ELR (cell line): ENCODE measurements at regions not wholly inside any gene's neighbourhood (a gene's known extent, or its start where the extent isn't known, plus 50 kb on each side); places are given as distances from the start of the nearest gene placed in this dataset.

Source experiments
- DNase-seq: peaks from one replicate; pipeline ENCODE4 v3.0.0-alpha.2; 2015; ENCODE audit warnings: low read depth

DNA sequence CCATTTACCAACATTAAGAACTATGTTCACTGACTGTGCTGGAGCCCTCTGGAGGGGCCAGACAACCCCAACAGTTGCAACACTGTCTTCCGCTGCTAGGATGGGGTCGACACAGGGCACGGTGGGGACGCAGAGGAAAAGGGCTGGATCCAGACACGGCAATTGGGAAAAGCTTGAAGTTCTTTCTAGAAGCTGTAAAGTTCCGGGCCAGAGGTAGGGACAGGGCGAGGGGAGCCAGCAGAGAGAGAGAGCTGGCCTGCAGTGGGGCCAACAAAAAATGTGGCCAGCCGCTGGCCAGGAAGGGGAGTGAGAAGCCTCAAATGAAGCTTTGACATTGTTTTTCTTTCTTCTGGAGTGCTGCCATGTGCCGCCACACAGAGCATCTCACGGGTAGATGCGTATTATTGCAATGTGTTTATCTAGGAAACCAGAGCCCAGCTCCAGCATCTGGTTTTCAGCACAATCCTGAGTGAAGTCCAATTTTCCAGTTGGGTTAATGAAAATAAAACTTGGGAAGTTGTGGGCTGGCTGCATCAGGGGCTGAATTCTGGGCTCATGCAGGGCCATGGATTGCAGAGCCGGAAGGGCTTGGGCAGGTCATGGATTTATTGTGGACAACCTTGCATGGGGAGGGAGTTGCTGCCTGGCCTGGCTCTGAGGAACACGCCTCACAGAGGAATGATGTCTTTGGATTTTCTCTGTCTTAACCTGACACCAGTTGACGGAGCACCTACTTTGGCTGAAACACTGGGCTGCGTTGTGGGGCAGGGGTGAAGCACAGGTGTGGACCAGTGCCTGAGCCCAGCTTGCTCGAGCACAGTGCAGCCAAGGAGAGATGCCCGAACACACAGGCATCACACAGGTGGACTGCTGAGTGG lies 67.6 kb upstream of the AMPD3 start:
- DNase-seq: no peak

DNA sequence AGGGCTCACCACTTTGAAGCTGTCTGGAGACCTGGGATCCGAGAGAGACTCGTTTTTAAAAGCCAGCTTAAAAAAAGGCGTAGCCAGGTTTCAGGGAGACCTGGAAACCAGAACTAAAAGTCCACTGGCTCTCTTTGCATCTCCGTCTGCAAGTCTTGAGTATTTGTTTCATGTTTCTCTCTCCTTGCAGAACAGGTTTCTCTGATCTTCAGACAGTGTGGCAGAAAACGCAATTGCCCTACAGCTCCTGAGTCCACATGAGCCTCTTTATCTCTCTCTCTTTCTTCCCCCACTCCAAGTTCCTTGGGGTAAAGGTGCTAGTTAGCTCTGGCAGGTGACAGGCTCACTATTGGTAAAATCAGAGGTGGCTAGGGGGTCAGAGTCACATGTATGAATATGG lies 67.0 kb upstream of the AMPD3 start:
- DNase-seq: no peak

- no peak for DNase-seq
Measured at GRCh38 chr11:10388574-10388973, 66.5 kb upstream of the AMPD3 start.

DNA sequence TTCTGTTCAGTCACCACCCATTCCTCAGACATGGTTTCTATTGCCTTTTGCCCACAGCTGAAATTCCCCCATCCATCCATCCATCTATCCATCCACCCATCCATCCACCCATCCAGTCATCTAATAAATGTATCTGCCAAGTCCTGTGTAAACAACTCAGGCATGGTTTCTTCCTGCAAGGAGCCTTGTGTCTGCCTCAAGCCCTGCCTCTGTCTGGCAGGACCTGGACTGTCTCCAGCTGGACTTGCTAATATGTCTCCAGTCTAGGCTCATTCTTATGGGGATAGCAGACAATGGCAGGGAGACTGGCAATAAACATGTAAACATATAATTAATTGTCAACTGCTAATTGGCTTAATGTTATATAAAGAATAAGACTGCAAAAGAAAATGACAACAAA lies 64.7 kb upstream of the AMPD3 start:
- no peak for DNase-seq

DNA sequence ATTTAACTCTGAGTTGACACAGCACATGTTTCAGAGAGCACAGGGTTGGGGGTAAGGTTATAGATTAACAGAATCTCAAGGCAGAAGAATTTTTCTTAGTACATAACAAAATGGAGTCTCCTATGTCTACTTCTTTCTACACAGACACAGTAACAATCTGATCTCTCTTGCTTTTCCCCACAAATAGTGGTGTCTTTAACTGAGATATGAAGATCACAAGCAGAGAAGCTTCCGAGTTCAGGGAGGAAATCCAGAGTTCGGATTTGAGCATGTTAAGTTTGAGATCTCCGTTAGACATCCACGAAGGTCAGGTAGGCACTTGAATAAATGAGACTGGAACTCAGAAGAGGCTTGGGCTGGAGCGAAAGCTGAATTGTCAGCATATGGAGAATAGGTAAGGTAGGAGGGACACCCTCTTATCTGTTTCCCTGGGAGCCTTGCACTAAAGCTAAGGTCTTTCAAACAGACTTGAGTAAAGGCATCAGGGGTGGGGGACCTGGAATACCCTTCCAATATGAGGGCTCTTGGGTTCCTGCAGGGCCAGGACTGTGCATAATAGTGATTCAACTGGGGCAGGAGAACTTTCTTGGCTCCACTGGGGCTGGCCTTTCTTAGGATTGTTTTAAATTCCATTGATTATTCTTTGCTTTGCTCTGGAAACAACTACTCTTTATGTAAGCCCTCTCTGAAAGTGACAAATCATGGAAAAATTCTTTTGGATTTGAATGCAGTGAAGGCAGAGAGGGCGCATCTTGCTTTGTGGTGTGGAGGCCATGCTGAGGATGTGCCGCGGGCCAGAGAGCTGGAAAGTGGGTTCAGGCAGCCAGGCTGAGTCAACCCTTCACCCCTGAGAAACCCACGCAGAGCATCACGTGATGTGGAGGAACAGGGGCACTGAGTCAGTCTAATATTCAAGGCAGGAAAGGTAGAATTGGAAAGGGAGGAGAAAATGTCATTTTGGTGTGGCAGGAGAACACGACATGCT lies 62.7 kb upstream of the AMPD3 start:
- peak; percentile 84 for DNase-seq

DNA sequence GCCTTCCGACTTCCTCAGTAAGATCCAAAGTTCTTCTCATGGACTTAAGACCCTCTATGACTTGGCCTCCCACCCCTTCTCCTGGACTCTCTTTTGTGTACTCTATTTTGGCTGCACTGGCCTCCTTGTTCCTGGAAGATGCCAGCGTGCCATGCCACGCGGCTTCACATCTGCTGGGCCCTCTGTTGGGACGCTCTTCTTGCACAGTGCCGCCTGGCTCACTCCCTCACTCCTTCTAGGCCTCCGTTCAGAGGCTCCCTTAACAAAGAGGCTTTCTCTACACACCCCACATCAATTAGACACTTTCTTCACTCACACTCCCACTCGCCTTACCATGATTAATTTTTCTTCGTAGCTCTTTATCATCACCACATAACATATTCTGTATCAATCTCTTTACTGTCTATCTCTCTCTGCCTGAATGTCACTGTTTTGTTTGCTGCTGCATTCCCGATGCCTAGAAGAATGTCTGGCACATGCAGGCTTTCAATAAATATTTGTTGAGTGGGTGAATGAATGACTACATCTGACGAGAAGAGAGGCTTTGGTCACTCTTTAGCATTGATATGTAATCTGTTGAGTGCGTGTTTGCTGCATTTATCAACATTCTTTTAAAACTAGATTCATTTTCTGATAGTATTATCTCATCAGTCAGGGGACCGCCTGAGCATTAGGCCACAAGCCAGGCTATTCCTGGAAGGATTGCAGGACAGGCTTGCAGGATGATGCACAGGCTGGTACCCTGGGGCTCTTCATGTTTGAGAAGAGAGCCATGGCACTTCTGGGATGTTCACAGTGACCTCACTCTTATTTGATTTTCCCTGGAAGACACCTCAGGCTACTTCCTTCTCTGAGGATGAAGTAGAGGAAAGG lies 60.6 kb upstream of the AMPD3 start:
- peak; percentile 92 for DNase-seq

- no peak for DNase-seq
Measured at GRCh38 chr11:10395166-10395897, 59.7 kb upstream of the AMPD3 start.

GRCh38 chr11:10396771-10397170 lies 58.3 kb upstream of the AMPD3 start:
- no peak for DNase-seq

DNA sequence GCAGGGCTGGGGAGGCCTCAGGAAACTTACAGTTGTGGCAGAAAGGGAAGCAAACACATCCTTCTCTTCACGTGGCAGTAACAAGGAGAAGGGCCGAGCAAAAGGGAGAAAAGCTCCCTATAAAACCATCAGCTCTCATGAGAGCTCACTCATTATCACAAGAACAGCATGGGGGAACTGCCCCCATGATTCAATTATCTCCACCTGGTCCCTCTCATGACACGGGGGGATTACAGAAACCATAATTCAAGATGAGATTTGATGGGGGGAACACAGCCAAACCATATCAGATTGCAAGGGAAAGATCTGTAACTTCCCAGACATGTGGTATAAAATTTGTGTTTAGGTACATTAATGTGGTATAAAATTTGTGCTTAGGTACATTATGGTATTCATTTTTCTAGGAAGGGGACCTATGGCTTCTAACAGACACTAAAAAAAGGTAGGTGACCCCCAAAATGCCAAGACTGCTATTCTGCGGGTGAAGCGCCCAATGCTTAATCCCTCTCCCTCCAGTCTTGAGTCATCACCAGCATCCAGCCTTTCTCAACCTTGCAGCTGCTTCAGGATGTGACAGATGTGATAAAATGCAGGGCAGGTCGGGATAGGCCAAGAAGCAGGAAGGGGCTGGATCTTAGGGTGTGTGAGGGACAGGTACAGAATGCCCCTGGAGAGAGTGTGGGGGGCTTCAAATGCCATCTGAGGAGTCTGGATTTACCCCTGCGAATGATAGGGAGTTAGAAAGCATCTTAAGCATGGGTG lies 57.7 kb upstream of the AMPD3 start:
- peak; percentile 46 for DNase-seq

DNA sequence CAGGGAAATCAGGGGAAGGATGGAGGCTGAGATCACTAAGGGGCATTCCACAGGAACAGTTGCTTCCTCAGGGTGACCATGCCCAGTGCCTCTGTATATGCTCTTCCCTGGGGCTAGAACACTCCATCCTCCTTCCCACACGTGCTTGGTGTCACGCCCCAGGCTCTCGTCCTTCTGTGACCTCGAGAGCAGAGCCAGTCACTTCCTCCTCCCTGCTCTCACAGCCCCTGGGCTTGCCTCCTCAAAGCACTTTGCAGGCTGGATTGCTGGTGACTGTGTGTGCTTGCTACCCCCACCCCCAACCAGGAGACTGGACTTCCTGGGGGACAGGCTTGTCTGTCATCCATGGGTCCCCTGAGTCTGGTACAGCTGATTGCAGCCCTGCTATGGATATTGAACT lies 56.5 kb upstream of the AMPD3 start:
- DNase-seq: peak; percentile 75

DNA sequence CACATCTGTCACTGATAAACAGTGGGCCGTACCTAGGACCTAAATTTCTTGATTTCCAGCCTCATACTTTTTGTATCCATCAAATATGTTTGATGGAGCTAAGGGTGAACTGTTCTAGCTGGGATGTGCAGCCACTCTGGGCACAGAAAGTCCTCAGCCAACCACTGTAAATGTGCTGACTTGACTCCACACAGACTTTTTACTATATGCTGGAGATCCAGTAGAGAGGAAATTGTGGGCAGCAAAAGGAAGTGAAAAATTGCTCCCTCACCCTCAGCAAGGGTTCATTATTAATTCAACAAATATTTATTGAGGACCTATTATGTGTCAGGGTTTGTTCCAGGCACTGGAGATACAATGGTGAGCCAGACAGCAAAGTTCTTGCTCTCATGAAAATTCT lies 54.2 kb upstream of the AMPD3 start:
- no peak for DNase-seq

DNA sequence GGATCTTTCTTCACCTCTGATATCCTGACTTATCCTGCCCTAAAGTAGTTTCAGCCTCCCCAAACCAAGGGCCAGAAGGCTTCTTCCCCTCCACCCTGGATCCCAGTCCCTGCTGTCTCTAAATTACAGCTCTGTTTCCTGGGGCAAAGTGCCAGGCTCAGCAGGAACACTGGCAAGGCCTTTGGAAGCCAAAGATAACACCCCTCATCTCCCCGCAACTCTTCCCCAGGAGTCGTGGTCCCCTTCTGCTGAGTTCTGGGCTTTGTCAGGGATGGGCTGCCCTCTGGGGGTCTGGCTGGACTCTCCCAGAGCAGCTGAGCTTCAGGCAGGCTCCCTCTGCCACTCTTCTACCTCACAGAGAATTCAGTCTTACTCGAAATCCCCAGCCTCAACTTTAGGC lies 53.8 kb upstream of the AMPD3 start:
- no peak for DNase-seq

GRCh38 chr11:10401696-10402392 lies 53.2 kb upstream of the AMPD3 start:
- DNase-seq: no peak
